Pulmonary artery endothelial cell (primary cell): ENCODE measurements at regions not wholly inside any gene's neighbourhood (a gene's known extent, or its start where the extent isn't known, plus 50 kb on each side); places are given as distances from the start of the nearest gene placed in this dataset.
A peak's percentile ranks its signal among the peaks of the same experiment; 100 is the strongest.
"Not testable (repeated sequence)": the region's sequence is repeated elsewhere in the genome, so short reads cannot be mapped to it uniquely, and the experiment has no call there.

Source experiments
- DNase-seq: peaks from one replicate; pipeline ENCODE4 v3.0.0-alpha.2; 2011; ENCODE audit warnings: low read depth, low spot score

DNA sequence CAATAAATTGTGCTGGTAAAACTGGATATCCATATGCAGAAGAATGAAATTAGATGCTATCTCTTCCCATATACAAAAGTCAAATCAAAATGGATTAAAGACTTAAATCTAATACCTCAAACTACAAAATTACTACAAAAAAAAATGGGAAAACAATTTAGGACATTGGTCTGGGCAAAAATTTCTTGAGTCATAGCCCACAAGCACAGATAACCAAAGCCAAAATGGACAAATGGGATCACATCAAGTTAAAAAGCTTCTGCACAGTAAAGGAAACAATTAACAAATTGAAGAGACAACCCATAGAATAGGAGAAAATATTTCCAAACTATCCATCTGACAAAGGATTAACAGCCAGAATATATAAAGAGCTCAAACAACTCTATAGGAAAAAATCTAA is 264.6 kb downstream of the NUAK1 start:
- no peak for DNase-seq

DNA sequence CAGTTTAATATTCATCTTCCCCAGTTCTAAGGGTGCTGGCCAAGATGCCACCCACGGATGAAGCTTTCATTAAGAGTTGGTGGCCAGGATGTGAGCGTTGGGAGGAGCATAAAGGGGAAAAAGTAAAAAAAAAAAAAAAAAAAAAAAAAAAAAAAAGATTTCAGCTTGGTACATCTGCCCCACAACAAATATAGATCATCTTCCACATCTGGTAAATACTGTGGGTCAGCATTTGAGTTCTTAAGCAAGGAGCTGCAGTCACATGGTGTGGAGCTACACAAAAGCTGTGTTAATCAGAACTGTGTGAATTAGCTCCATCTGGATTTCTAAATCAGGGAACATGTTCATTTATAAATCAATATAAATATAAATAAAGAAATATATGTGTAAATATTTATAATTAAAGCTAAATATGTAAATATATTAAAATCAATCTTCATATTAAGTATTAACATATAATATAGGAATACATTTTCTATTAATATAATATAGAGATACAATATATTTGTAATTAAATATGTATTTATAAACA is 262.3 kb downstream of the NUAK1 start:
- no peak for DNase-seq

DNA sequence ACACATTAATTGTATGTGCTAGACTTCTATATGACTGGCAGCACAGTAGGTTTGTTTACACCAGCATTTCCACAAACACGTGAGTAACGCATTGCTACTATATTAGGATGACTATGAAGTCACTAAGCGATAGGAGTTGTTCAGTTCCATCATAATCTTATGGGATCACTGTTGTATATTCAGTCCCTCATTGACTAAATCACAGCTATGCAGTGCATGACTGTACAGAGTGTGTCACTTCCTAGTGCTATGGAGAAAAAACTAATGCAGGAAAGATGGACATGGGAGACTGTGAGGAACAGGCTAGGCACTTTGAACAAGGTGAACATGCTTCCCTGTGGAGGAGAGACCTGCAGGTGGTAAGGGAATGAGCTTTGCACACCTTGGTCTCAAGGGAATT is 259.8 kb downstream of the NUAK1 start:
- no peak for DNase-seq

DNA sequence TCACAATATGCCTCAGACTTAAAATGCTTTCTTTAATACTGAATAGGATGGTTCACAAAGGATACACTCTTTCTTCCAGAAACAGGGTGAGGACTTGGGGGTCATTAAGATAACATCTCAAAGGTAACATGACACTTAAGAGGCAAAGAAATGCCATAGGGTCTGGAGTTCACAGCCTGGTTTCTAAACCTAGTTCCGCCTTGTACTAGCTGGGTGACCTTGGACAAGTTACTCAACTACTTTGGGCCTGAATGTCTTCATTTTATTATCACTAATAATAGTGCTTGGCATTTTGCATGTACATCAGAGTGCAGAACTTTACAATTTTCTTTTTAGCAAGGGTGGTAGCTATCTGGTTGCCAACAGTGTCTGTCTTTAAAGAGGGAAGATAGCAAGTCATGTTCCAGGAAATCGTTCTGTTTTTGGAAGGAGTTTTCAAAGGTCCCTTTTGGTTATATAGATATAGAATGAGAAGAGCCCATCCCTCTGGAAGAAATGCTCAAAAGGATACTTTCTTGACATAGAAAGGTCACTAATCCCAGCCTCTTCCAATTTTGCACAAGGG is 257.8 kb downstream of the NUAK1 start:
- DNase-seq = no peak

DNA sequence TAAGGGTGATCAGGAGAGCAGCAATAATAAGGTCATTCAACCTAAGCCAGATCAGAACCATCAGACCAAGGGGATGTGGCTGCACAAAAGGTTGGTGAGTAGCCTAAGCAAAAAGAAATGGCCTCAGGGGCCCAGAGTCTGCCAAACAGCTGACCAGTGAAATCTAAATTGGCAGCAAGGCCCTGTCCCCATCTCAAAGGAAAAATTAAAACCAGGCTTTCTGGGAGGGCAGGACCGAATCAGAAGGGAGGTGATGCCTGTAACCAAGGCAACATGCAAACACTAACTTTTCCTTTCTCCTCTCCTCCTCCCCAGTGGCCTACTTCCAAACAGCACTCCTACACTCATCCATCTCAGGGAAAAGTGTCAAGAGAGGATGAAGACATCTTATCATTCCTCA is 256.4 kb downstream of the NUAK1 start:
- DNase-seq = no peak

DNA sequence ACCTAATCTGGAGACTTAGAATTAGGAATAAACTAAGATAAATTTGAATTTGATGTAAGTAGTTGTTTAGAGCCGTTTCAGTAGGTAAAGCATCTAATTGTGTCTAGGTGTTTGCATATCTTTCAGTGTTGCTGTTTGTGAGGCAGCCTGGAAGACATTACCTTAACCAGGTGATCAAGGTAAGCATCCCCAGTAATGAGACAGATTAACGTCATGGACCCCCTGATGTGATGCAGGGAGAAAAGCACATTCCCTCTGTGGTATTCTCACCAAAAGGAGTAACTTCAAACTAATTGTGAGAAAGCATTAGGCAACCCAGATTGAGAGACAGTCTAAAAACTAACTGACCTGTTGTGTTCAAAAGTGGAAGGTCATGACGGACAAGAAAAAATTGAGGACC is 251.6 kb downstream of the NUAK1 start:
- DNase-seq = no peak

DNA sequence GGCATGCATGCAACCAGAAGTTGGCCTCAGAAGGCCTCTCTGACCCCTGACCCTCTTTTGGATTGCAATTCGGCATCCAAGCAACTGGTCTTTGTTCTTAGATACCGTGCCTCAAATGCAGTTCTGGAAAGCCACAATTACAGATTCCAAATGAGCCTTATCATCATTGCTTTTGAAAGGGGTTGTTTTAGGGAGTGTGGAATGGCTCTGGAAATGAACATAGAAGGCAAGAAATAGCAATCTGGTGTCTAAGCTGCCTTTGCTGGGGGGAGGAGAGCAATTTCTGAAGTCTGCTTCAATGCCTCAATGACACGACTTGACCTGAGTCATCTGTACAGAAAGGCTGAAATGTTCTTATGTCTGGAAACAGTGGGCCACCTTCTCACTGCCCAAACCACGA is 250.1 kb downstream of the NUAK1 start:
- DNase-seq = no peak

DNA sequence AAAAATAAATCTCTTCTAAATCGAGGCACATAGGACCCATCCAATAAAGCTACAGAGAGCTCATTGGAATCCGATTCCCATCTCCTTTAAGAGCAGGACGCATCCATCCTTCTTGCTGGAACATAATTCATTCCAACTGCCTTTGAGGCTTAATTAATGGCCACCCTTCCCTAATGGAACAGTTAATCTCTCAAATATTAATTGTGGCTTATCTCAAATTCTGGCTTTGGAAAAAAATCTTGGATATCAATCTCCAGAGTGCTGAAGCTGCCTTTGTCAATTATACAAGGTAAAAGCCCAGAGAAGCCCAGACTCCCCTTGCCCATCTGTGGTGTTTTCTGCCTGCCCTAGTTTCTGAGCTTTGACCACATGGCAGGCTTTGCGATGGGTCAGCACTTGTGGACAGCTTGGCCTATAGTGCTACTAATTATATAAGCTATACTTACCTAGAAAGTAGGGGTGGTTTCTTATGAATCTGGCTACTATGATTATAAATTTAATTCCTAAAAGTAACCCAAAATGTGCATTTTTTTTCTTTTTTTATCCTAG is 246.3 kb downstream of the NUAK1 start:
- no peak for DNase-seq

DNA sequence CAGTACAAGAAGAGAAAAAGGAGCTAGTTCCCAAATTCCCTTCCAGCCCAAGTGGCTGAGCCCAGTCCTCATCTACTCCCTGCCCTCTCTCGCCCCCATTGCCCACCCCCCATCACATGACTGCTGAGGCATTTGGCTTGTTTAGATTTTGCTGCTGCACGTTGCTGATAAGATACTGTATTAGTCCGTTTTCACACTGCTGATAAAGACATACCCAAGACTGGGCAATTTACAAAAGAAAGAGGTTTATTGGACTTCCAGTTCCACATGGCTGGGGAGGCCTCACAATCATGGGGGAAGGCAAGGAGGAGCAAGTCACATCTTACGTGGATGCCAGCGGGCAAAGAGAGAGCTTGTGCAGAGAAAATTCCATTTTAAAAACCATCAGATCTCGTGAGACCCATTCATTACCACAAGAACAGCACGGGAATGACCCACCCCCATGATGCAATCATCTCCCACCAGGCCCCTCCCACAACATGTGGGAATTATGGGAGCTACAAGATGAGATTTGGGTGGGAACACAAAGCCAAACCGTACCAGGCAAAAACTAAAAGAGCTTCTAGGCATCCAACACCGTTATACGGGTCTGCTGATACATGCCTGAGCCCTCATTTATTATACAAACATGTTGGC is 243.4 kb downstream of the NUAK1 start:
- DNase-seq = not testable (repeated sequence)

DNA sequence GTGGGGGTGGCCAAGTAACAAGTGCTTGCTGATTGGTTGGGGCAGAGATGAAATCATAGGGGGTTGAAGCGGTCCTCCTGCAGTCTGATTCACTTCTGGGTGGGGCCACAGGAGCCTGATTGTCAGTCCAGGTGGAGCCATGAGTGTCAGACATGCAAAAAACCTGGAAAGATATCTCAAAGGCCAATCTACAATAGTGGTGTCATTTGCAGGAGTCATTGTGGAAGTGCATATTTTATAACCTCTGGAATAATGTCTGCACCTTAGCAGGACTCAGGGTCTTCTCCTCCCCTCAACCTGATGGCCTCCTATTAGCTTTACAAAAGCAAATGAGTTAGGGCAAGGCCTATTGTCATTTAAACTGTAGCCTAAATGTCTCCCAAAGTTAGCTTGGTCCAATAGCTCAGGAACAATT is 241.4 kb downstream of the NUAK1 start:
- DNase-seq = no peak

DNA sequence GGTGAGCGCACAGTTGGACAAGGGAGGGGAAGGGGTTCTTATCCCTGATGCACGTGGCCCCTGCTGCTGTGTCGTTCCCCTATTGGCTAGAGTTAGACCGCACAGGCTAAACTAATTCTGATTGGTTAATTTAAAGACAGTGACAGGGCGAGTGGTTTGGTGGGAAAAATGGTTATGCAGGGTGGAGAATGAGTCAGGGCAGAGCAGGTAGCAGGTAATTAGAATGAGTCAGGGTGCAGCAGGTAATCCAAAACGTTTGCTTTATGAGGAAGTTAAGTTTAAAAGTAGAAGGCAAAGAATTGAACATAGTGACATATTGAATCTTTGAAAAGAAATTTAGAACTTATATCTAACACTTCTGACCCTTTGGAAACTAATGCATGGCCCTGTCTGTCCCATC is 240.5 kb downstream of the NUAK1 start:
- not testable (repeated sequence) for DNase-seq

DNA sequence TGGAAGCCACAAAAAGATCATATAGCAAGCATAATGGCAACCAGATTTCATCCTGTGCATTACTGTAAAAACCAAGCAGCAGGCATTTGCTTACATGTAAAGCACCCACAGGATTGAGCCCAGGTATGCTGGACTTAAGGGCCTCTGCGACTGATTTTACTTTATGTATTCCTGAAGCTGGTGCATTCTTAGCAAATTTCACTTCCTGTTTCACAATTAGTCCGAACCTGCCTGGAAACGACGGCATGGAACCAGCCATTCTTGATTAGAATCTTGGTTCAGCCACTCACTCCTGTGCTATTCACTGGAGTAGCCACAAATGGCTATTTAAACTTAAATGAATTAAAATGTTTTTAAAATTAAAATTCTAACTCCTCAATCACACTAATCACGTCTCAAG is 239.2 kb downstream of the NUAK1 start:
- DNase-seq = no peak

DNA sequence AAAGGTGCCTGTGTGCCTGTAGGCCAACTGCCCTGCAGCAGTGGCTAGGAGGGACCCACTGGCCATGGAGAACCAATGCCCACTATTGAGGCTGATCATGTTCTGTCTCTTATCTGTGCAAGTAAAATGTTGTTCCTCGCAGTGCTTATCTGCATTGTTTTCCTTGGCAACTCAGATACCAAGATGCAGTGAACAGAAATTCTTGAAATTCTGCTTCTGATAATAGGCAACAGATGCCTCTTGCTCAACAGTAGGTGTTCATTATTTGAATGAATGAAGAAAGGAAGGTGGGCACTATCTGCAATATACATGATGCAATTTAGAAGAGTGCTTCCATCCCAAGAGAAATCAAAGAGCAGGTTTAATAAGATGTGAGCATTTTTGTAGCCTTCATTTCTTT is 232.2 kb downstream of the NUAK1 start:
- DNase-seq = no peak

DNA sequence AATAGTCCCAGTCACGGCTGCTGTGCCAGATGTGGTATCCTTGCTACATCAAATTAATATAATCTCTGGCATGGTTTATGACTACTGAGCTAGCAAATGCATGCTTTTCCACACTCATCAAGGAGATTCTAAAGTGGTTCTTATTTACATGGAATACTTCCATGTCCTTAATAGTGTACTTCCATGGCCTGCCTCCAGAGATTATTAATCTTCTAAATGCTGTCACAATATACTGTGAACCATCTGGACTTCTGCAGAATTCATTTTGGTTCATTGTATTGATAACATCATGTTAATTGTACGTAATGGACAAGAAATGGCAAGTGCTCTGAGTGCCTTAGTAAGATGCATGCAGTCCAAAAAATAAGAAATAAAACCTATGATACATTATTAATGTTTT is 230.8 kb downstream of the NUAK1 start:
- DNase-seq = no peak

DNA sequence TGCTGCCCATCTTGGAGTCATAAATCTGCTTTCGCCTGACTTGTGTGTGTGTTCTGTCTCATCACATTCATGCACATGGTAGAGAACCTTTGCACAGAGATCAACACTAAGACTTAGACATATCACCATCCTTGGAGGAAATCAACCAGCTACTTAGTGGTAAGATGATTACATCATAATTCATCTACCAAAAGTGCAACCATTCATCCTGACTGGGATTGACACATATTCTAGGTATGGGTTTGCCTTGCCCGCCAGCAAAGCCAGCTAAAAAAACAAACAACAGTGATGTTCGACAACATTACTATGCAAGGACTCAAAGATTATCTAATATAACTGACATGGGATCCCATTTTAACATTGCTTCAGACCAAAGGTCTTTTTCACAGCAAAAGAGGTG is 228.7 kb downstream of the NUAK1 start:
- DNase-seq = no peak

DNA sequence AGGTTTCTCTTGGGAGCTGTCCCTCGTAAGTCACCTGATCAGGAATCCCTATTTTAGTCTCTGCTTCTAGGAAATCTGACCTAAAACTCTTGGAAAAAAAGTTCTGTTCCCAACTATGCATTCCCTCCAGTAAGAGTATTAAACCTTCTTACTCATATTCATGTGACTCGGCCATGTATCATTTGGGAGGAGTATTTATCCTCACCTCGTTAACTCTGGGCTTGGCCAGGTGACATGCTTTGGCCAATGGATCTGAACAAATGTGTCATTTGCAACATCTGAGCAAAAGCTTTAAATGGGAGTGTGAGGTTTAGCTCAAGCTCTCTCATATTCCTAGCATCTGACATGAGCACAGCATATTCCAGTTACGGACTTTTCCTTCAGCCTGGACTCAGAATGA is 226.8 kb downstream of the NUAK1 start:
- no peak for DNase-seq

DNA sequence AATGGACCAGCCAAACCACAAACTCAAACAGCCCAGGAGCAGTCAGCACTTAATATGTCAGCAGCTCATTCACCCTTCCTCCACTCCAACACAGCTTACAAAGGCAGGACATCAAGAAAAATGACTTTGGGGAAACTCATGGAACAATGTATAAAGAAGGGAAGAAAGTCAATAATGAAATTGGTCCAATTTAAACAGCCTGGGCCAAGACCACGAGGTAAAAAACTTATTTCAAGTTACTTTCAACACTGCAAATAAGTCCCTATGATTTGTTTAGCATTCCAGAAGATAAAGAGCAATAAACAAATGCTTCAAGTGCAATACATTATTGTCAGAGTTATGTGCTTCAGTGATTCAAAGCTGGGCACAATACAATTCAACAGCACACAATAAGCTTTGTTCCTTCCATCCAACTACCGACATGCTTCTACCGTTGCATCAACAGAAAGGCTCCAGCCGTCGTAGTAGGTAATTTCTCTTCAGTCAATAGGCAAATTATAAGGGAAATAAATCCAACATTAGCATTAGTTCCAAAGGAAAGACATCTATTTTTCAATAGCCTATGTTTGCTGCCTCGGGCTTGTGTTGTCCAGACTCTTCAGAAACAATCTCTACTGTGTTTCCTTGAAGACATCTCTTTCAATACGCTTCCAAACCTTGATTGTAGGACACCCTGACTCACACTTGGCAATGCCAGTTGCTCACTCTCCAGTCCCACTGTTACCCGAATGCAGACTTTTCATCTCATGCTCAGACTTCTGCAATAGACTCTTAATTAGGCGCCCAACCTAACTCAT is 225.7 kb downstream of the NUAK1 start:
- no peak for DNase-seq

DNA sequence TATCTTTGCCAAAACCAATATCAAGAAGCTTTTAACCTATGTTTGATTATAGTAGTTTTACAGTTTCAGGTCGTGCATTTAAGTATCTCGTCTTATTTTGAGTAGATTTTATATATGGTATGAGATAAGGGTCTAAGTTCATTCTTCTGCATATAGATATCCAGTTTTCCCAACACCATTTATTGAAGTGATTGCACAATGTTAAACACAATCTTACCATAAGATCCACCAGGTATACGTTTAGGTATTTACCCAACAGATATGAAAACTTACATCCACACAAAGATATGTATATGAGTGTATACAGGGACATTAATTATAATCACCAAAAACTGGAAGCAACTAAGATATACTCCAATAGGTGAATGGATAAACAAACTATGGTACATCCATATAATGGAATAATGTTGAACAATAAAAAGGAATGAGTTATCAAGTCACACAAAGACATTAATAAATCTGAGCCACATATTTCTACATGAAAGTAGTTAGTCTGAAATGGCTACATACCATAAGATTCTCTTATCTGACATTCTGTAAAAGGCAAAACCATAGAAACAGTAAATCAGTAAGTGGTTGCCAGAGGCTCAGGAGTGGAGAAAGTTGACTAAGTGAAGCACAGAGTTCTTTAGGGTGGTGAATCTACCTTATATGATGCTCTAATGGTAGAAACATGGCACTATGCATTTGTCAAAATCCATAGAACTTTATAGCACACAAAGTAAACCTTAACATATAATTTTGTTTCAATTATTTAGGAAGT is 222.6 kb downstream of the NUAK1 start:
- no peak for DNase-seq

DNA sequence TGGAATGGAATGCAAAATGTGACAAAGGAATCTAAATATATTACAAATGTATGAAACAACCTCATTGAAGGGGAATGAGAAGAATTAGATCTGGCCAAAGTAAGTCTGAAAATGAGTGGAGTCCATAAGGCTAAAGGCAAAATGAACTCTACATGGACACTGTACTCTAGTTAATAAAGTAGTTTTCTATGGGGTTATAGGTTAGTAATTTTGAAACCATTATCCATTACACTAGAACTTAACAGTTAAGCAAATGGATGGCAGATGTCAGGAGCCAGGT is 222.1 kb downstream of the NUAK1 start:
- no peak for DNase-seq

DNA sequence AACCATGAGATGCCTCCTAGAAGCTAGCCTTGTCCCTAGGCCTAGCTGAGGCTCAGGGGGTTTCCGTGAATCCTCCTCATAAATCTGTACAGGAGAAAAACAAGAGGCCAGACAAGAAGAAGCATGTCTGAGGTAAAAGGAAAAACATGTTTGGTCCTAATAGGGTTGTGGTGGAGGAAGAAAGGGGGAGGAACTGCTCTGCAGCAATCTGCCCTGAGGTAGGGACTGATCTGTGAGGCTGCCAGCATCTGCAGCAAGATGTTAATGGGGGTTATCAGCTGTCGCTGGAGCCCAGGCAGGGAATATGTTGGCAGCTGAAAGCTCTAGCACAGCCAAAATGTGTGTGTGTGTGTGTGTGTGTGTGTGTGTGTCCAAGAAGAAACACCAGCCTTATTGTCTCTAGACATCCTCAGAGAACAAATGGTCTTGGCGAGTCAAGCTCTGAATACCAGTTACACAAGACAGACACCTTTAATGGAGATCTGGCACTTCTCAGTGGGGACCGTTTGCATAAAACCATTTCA is 218.5 kb downstream of the NUAK1 start:
- DNase-seq = peak; percentile 8

DNA sequence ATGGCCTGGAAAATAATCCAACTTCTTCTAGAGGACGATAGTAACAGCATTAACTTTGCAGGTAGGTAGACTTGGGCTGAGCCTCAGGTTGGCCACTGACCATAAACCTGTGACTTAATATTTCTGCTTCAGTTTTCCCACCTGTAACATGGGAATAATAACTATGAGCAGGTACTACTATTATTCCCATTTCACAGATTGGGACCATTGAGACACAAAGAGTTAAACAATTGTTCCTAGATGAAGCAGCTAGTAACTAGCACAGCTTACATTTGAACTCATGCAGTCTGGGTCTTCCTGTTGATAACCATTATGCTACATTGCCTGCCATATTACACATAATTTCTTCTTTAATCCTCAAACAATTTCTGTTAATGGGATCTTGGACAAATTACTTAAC is 217.7 kb downstream of the NUAK1 start:
- no peak for DNase-seq
